Stimulated activated CD4-positive, alpha-beta T cell treated with anti-CD3 and anti-CD28 coated beads, Interleukin-12 subunit alpha, Interleukin-12 subunit beta, amount 100 ng/mL, for 24 hours (primary cell): ENCODE measurements at regions not wholly inside any gene's neighbourhood (a gene's known extent, or its start where the extent isn't known, plus 50 kb on each side); places are given as distances from the start of the nearest gene placed in this dataset.
"Not testable (repeated sequence)": the region's sequence is repeated elsewhere in the genome, so short reads cannot be mapped to it uniquely, and the experiment has no call there.

Experiments used
- DNase-seq, 2 experiments: peaks; one replicate each; pipeline ENCODE4 v3.0.0-alpha.2; 2020; ENCODE audit warnings: low read depth in 2 of 2

GRCh38 chr12:76292891-76293290, 55.3 kb downstream of the BBS10 start:
- DNase-seq = not testable (repeated sequence)

- not testable (repeated sequence) for DNase-seq
Measured at GRCh38 chr12:76292305-76292704, 55.9 kb downstream of the BBS10 start.

DNA sequence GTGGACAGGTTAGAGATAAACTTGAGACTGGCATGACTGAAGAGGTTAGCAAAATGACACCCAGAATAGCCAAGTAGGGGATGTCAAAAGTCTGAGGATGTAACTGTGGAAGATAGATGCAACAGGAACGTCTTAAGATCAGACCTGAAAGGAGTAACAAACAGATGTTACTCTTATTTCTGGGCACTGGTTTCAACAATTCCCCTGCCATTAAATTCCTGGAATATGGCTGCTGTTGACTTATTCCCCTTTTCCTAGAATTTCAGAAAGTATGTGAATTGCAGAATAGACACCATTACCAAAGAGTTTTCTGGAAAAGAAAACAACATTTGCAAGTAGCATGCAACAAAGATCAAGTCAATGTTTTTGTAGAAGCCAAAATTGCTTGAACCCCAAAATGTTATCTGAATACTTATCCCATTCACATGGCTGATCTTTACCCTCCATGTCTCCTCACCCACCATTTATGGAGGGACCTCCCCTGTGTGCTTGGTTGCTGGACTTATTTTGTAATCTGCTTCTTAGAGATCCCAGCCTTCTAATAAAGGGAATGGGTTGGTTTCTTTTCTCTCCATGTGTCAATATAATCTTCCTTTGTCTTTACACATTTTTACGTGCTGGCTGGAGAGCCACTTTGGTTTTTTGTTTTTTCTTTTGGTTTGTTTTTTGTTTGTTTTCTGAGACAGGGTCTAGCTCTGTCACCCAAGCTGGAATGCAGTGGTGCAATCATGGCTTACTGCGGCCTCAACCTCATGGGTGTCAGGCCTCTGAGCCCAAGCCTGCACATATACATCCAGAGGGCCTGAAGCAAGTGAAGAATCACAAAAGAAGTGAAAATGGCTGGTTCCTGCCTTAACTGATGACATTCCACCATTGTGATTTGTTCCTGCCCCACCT, 57.0 kb downstream of the BBS10 start:
- DNase-seq = no peak

DNA sequence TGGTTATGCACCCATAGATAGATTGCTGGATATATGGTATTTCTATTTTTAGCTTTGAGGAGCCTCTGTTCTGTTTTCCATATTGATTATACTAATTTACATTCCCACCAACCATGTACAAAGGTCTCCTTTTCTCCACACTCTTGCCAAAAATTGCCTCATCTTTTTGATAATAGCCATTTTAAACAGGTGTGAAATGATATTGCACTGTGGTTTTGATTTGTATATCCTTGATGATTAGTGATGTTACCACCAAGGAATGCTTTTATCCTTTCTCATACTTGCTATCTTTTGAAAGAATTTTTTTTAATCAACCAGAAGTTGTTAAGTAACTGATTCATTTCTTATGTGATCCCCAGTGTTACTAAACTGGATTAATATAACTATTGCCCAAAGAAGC, 60.0 kb downstream of the BBS10 start:
- DNase-seq = no peak

DNA sequence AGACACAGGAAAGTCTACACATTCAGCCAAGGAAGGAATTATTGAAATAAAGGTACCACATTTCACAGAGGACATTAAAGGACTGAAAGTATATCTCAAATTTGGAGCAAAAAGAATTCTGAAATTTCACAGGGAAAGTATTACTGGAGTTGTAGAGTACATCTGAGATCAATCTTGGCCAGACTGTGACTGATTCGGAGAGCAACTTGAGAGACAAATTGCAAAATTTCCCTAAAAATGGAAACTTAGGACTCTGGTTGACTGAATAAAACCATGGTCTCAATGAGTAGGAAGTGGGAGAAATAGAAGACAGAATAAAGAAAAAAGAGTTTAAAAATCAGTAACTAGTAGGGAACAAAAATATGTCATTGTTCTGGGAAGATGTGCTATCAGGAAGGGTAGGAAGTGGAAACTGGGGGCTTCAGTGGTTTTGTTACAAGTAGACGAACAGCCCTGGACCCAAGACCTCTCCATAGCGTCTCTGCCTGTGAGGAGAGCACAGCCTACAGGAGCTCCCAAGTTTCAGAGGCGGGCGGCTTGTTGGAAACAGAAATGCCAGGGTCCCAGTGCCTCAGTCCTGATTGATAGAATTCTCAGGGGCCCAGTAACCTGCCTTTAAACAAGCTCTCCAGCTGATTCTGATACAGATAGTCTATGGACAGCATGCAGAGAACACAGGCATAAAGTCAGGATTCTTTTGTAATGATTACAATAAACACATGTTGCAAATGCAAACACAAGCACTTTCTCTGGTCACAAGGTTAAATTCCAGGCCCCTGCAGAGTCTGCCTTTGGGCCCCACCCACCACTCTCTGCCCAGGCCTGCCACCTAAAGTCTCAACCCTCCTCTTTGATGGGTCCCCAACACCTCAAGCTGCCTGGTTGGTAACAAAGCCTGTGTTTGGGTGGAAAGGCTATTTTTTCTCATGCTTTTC, 63.1 kb downstream of the BBS10 start:
- DNase-seq = no peak

GRCh38 chr12:76282744-76283143, 65.5 kb downstream of the BBS10 start:
- no peak for DNase-seq

DNA sequence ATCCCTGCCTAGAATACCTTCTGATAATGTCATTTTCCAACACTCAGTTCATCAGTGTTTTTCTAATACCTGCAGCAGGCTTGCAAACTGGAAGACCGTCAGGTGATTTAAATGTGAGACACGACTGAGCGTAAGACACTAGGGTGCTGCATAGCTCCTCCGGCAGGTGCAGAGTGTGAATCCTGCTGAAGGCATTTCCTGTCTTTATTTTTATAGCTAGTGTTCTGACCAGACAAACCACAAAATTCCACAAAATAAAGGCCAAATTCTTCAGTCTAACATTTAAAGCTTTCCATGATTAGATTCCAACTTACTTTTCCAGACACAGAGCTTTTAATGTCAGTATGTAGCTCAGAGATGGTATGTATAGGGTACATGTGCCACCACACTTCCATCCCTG, 70.7 kb downstream of the BBS10 start:
- no peak for DNase-seq

GRCh38 chr12:76276499-76277151, 71.6 kb downstream of the BBS10 start:
- DNase-seq = no peak

- DNase-seq = no peak
Measured at GRCh38 chr12:76275511-76276093, 72.6 kb downstream of the BBS10 start.

DNA sequence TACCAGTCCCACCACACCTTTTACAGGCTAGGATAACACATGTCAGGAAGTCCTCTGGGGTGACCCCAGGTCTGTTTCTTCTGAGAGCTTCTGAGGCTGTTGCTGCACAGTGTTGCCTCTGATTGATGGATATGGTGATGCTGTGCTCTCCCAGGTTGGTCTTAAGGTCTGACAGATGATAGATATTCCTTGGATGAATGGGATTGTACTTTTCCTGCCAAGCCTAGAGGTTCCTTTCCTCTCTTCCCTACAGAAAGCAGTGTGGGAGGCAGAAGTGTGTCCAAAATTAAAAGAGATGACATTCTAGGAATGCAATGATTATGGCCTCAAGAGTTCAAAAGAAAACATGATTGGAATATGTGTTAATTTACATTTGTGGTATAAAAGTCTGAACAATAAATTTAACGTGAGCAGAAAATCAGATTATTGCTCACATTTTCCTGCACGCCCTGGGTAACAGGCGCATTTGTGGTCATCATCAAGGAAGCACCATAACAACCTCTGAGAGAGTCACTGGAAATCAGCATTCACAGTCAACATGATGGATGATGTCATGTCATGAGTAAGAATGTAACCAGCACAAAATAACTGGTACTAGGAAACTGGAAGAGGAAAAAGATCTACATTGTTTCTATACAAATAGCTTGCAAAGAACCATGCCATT, 73.7 kb downstream of the BBS10 start:
- DNase-seq = peak in 1 of 2 experiments; percentile 20

GRCh38 chr12:76272287-76272686, 75.9 kb downstream of the BBS10 start:
- DNase-seq = no peak

DNA sequence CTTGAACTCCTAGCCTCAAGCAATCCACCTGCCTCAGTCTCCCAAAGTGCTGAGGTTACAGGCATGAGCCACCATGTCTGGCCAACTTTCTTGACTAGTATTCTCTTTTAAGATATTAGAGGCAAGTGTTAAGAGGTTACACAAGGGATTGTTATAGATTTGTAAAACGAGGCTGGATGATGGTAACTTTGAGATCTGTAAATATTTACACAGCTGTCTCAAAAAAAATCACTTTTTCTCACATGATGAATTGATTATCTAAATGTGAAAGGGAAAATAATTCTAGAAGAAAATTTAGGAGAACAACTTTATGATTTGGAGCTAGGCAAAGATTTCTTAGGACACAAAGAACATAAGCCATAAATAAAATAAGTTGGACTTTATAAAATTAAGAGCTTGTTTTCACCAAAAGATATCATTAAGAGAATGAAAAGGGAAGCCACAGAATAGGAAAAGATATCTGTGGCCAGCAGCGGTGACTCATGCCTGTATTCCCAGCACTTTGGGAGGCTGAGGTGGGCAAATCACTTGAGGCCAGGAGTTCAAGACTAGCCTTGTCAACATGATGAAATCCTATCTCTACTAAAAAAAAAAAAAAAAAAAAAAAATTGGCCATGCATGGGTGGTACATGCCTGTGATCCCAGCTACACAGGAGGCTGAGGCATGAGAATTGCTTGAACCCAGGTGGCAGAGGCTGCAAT, 77.4 kb downstream of the BBS10 start:
- DNase-seq = no peak

DNA sequence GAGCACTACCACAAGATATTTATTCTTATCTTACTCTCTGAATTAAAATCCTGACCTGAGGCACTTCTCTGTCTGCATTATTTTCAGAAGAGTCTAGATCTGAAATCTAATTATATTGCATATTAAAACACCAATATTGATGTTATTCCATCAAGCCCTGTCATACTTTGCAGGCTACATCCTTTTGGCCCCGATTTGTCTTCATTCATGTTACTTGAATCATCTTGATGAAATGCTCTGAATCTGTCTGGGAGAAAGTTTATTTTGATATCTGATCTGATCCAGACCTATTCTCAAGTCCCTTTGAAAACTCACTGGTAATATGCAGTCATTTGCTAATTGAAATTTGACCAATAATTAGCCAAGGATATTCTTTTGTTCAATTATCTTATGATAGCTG, 79.9 kb downstream of the BBS10 start:
- DNase-seq = no peak

DNA sequence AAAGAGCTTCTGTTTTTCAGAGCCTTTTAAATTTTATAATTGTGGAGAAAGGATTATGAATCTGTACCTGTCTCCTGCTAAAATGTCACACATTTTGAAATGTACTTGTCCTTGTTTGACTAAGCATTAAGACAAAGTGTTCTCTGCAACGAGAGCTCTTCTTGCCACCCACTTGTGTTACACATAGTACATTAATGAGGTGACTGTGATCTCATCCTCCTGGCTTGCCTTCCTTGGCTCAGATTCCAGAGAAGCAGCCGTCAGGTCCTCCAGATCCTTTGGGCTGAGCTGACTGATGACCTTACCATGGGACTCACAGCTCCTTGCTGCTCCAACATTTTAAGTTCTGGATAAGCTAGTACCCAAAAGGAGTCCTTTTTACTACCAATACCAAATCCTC, 81.4 kb downstream of the BBS10 start:
- no peak for DNase-seq

DNA sequence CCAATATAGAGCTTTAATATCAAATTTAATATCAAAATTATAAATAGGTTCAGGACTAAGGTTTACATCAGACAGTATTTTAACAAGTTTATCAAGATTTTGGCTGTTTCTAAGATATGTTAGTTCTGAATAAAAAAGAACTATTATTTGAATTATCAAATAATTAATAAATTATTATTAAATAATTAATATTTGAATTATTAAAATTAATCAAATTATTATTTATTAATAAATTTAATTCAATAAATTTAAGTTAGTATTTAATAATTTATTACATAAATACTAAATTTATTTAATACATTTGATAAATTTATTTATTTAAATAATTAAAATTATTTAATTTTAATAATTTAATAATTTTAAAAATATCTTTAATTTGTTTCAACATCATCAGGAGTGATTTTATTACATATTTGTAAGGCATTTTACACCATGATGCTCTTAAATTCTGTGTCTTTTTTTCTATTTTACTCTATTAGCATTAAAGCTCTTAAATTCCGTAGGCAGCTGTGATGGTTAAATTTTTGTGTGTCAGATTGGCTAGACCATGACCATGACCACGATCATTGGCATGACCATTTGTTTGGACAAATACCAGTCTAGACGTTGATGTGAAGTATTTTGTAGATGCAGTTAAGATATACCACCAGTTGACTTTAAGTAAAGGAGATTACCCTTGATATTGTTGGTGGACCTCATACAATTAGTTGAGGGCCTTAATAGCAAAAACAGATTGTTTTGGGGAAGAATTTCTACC, 82.6 kb downstream of the BBS10 start:
- no peak for DNase-seq

- no peak for DNase-seq
Measured at GRCh38 chr12:76264611-76265012, 83.6 kb downstream of the BBS10 start.

DNA sequence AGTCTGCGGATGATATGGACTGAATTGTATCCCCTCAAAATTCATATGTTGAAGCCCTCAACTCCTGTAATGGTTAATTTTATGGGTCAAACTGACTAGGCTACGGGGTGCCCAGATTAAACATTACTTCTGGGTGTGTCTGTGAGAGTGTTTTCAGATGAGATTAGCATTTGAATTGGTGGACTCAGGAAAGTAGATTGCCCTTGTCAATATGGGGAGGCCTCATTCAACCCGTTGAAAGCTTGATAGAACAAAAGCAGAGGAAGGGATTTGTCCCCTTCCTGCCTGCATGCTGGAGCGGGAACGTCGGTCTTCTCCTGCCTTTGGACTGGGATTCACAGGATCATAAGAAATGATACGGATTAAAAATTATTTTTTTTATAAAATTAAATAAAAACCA, 84.5 kb downstream of the BBS10 start:
- no peak for DNase-seq

- DNase-seq = no peak
Measured at GRCh38 chr12:76260390-76260748, 87.8 kb downstream of the BBS10 start.

- no peak for DNase-seq
Measured at GRCh38 chr12:76259660-76260389, 88.4 kb downstream of the BBS10 start.
